ENCODE measurements at regions not wholly inside any gene's neighbourhood (a gene's known extent, or its start where the extent isn't known, plus 50 kb on each side); places are given as distances from the start of the nearest gene placed in this dataset.
"Not testable (repeated sequence)": the region's sequence is repeated elsewhere in the genome, so short reads cannot be mapped to it uniquely, and the experiment has no call there.

DNA sequence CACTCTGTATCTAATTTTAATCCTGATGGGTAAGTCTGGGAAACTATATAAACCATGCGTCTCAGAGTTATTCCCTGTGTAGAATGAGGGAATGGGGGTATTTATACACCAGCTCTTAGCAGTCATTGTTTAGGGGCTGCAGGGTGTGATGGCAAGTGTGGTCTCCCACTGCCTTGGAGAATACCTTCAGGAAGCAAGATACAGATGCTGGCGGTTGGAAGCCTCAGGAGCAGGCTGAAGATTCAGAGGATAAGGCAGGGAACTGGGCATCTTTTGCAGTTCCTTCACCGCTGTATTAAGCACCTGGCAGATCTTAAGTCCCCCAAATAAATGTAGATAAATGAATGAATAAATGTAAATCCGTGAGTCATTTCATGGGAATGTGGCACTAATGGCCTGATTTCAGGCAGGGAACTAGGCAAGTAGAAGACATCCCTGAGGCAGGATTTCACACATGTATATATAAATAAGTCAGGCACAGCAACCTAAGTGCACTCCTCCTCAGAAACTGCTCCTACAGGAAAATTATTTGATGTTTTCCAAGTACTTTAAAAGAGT is 209.2 kb upstream of the GADL1 start:
- Histone ChIP-seq H3K27me3 (ENCODE audit: control insufficient read depth in 5 of 5, insufficient read depth in 4 of 5, low read length in 5 of 5) (no peaks in the 10 kb centered on the region), H3K9ac (ENCODE audit: low read length in 5 of 5) (no peak overlapping the region), H3K4me3 (ENCODE audit: low read depth in 1 of 5, low read length in 5 of 5) (no peak overlapping the region), H3K27ac (ENCODE audit: low read depth, low read length) (no peak overlapping the region), H3K36me3 (ENCODE audit: control insufficient read depth in 5 of 5, insufficient read depth in 5 of 5, low read length in 5 of 5) (no peaks in the 10 kb centered on the region), H3K9me3 (ENCODE audit: control insufficient read depth in 5 of 5, low read length in 5 of 5) (peaks cover 0 to 1% (median 0%) of the 10 kb centered on the region in 5 donors), H3K4me1 (ENCODE audit: control insufficient read depth in 5 of 5, insufficient read depth in 5 of 5, low read length in 5 of 5) (peaks cover 0 to 4% (median 2%) of the 10 kb centered on the region in 5 donors)

DNA sequence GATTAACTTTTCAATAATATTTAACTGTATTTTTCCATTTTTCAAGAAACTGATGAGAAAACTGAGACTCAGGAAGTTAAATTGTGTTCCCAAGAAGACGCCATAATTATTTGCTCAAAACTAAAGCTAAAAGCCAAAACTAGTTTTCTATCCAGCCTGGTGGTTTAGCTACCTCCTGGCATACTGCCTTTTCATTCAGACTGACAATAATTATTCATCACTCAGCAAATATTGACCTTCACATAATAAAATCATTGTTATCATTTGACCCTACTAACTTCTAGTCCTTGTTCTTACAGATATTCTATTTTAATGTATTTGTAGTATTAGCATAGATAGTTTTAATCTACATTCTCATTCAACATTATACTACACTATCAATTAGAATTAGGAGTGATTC is 210.6 kb upstream of the GADL1 start:
- Histone ChIP-seq H3K4me3 (ENCODE audit: low read depth in 1 of 5, low read length in 5 of 5) (no peak overlapping the region), H3K27me3 (ENCODE audit: control insufficient read depth in 5 of 5, insufficient read depth in 4 of 5, low read length in 5 of 5) (no peaks in the 10 kb centered on the region), H3K9ac (ENCODE audit: low read length in 5 of 5) (no peak overlapping the region), H3K9me3 (ENCODE audit: control insufficient read depth in 5 of 5, low read length in 5 of 5) (peaks cover 0 to 2% (median 0%) of the 10 kb centered on the region in 5 donors), H3K4me1 (ENCODE audit: control insufficient read depth in 5 of 5, insufficient read depth in 5 of 5, low read length in 5 of 5) (peaks cover 0 to 4% (median 2%) of the 10 kb centered on the region in 5 donors), H3K36me3 (ENCODE audit: control insufficient read depth in 5 of 5, insufficient read depth in 5 of 5, low read length in 5 of 5) (no peaks in the 10 kb centered on the region), H3K27ac (ENCODE audit: low read depth, low read length) (no peak overlapping the region)

DNA sequence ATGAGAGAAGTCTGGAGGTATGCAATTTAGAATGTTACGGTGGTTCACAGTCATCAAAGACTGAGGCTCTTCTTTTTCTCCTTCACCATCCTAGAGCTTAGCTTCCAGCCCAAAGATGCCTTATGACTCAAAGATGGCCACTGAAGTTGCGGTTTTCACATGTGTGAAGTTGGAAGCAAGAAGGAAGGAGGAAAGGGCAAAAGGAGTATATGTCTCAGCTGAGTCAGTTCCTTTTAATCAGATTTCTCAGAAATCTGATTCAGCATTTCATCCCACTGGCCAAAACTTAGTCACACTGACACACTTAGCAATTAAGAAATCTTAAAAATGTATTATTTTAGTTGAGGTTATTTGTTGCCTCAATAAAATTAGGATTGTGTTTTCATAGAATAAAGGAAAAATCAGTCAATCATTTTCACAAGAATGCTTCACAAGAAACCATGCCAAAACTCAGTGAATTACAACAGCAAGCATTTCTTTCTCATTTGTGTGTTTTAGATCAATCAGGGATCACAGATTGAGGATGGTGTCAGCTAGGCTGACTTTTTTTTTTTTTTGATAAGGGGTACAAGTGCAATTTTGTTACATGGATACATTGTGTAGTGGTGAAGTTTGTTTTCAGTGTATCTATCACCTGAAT is 211.1 kb upstream of the GADL1 start:
- Histone ChIP-seq H3K27me3 (ENCODE audit: control insufficient read depth in 5 of 5, insufficient read depth in 4 of 5, low read length in 5 of 5) (no peaks in the 10 kb centered on the region), H3K9me3 (ENCODE audit: control insufficient read depth in 5 of 5, low read length in 5 of 5) (peaks cover 0 to 2% (median 0%) of the 10 kb centered on the region in 5 donors), H3K9ac (ENCODE audit: low read length in 5 of 5) (no peak overlapping the region), H3K27ac (ENCODE audit: low read depth, low read length) (no peak overlapping the region), H3K4me1 (ENCODE audit: control insufficient read depth in 5 of 5, insufficient read depth in 5 of 5, low read length in 5 of 5) (peaks cover 0 to 4% (median 2%) of the 10 kb centered on the region in 5 donors), H3K36me3 (ENCODE audit: control insufficient read depth in 5 of 5, insufficient read depth in 5 of 5, low read length in 5 of 5) (no peaks in the 10 kb centered on the region), H3K4me3 (ENCODE audit: low read depth in 1 of 5, low read length in 5 of 5) (no peak overlapping the region)

DNA sequence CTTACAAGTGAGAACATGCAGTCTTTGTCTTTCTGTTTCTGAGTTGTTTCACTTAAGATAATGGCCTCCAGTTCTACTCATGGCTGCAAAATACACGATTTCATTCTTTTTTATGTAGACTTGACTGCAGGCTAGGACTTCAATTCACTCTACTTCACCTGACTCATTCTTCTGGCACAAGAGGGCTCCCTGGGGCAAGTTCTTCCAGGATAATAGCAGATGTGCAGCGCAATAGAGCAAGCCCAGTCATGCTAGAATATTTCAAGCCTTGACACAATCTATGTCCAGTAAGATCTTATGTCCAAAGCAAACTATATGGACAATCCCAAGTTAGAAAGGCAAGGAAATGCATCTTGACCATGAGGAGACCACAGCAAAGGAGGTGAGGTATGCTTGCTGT is 211.7 kb upstream of the GADL1 start:
- Histone ChIP-seq H3K4me1 (ENCODE audit: control insufficient read depth in 5 of 5, insufficient read depth in 5 of 5, low read length in 5 of 5) (peaks cover 0 to 4% (median 2%) of the 10 kb centered on the region in 5 donors), H3K4me3 (ENCODE audit: low read depth in 1 of 5, low read length in 5 of 5) (no peak overlapping the region), H3K9ac (ENCODE audit: low read length in 5 of 5) (no peak overlapping the region), H3K9me3 (ENCODE audit: control insufficient read depth in 5 of 5, low read length in 5 of 5) (peaks cover 0 to 2% (median 0%) of the 10 kb centered on the region in 5 donors), H3K27me3 (ENCODE audit: control insufficient read depth in 5 of 5, insufficient read depth in 4 of 5, low read length in 5 of 5) (no peaks in the 10 kb centered on the region), H3K36me3 (ENCODE audit: control insufficient read depth in 5 of 5, insufficient read depth in 5 of 5, low read length in 5 of 5) (no peaks in the 10 kb centered on the region), H3K27ac (ENCODE audit: low read depth, low read length) (no peak overlapping the region)

DNA sequence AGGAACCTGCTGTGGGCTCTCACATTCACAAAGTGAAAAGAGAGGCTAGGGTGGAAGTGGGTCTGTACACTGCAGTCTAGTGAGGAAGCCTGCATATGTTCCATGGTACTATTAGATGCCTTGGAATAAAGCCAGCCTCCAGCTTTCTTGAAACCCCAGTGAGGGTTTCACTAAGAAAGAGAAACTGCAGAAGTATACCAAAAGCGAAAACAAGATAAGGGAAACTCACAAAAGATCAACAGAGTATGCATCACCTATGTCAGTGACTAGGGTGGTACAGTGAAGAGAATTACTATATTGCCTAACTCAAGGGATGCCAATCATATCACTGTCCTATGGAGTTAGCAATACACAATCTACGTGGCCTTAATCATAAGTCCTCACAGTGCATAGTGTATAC is 212.5 kb upstream of the GADL1 start:
- Histone ChIP-seq H3K9me3 (ENCODE audit: control insufficient read depth in 5 of 5, low read length in 5 of 5) (peaks cover 0 to 2% (median 0%) of the 10 kb centered on the region in 5 donors), H3K9ac (ENCODE audit: low read length in 5 of 5) (no peak overlapping the region), H3K36me3 (ENCODE audit: control insufficient read depth in 5 of 5, insufficient read depth in 5 of 5, low read length in 5 of 5) (no peaks in the 10 kb centered on the region), H3K27me3 (ENCODE audit: control insufficient read depth in 5 of 5, insufficient read depth in 4 of 5, low read length in 5 of 5) (no peaks in the 10 kb centered on the region), H3K4me1 (ENCODE audit: control insufficient read depth in 5 of 5, insufficient read depth in 5 of 5, low read length in 5 of 5) (peaks cover 0 to 4% (median 0%) of the 10 kb centered on the region in 5 donors), H3K4me3 (ENCODE audit: low read depth in 1 of 5, low read length in 5 of 5) (no peak overlapping the region), H3K27ac (ENCODE audit: low read depth, low read length) (no peak overlapping the region)

DNA sequence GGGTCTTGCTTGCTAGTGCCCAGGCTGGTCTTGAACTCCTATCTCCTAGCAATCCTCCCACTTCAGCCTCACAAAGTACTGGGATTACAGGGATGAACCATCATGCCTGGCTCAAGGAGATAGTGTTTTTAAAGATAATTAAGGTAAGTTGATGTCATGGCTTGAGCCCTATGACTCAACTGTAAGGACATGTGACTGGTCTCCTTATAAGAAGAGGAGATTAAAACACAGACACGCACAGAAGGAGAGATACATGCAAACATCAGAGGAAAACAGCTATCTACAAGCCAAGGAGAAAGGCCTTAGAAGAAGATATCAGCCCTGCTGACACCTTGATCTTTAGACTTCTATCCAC is 220.4 kb upstream of the GADL1 start:
- no peaks in the 10 kb centered on the region for H3K36me3 ChIP-seq (ENCODE audit: control insufficient read depth in 5 of 5, insufficient read depth in 5 of 5, low read length in 5 of 5)
- no peaks in the 10 kb centered on the region for H3K27me3 ChIP-seq (ENCODE audit: control insufficient read depth in 5 of 5, insufficient read depth in 4 of 5, low read length in 5 of 5)
- no peak overlapping the region for H3K27ac ChIP-seq (ENCODE audit: low read depth, low read length)
- no peak overlapping the region for H3K9ac ChIP-seq (ENCODE audit: low read length in 5 of 5)
- H3K4me3 ChIP-seq (ENCODE audit: low read depth in 1 of 5, low read length in 5 of 5) = no peak overlapping the region
- no peaks in the 10 kb centered on the region for H3K9me3 ChIP-seq (ENCODE audit: control insufficient read depth in 5 of 5, low read length in 5 of 5)
- no peaks in the 10 kb centered on the region for H3K4me1 ChIP-seq (ENCODE audit: control insufficient read depth in 5 of 5, insufficient read depth in 5 of 5, low read length in 5 of 5)

DNA sequence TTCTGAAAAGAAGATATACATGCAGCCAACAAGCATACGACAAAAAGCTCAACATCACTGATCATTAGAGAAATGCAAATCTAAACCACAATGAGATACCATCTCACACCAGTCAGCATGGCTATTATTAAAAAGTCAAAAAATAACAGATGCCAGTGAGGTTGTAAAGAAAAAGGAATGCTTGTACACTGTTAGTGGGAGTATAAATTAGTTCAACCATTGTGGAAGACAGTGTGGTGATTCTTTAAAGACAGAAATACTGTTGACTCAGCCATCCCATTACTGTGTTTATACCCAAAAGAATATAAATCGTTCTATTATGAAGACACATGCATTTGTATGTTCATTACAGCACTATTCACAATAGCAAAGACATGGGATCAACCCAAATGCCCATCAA is 221.1 kb upstream of the GADL1 start:
- H3K27me3 ChIP-seq (ENCODE audit: control insufficient read depth in 5 of 5, insufficient read depth in 4 of 5, low read length in 5 of 5); H3K9ac ChIP-seq (ENCODE audit: low read length in 5 of 5); H3K4me1 ChIP-seq (ENCODE audit: control insufficient read depth in 5 of 5, insufficient read depth in 5 of 5, low read length in 5 of 5); H3K9me3 ChIP-seq (ENCODE audit: control insufficient read depth in 5 of 5, low read length in 5 of 5); H3K4me3 ChIP-seq (ENCODE audit: low read depth in 1 of 5, low read length in 5 of 5); H3K36me3 ChIP-seq (ENCODE audit: control insufficient read depth in 5 of 5, insufficient read depth in 5 of 5, low read length in 5 of 5); H3K27ac ChIP-seq (ENCODE audit: low read depth, low read length): not testable (repeated sequence)

DNA sequence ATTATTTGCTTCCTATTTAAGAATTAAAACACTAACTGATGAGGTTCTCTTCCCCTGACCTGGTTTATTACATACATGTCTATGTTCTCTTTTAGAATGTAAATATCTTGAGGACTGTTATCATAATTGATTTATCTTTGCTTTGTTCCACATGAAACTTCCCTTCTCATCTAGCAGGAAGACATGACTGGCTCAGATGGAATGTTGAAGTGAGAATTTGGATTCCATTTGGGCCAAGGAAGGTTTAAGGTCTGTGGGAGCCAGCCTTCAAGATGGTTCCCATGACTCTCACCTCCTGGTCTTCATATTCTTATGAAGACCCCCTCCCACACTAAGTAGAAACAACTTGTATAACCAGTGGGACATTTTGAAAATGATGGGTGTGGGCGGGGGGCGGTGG is 222.2 kb upstream of the GADL1 start:
- H3K27ac ChIP-seq (ENCODE audit: low read depth, low read length) = no peak overlapping the region
- no peaks in the 10 kb centered on the region for H3K27me3 ChIP-seq (ENCODE audit: control insufficient read depth in 5 of 5, insufficient read depth in 4 of 5, low read length in 5 of 5)
- H3K36me3 ChIP-seq (ENCODE audit: control insufficient read depth in 5 of 5, insufficient read depth in 5 of 5, low read length in 5 of 5) = no peaks in the 10 kb centered on the region
- no peaks in the 10 kb centered on the region for H3K9me3 ChIP-seq (ENCODE audit: control insufficient read depth in 5 of 5, low read length in 5 of 5)
- H3K4me3 ChIP-seq (ENCODE audit: low read depth in 1 of 5, low read length in 5 of 5) = no peak overlapping the region
- no peaks in the 10 kb centered on the region for H3K4me1 ChIP-seq (ENCODE audit: control insufficient read depth in 5 of 5, insufficient read depth in 5 of 5, low read length in 5 of 5)
- H3K9ac ChIP-seq (ENCODE audit: low read length in 5 of 5) = no peak overlapping the region

DNA sequence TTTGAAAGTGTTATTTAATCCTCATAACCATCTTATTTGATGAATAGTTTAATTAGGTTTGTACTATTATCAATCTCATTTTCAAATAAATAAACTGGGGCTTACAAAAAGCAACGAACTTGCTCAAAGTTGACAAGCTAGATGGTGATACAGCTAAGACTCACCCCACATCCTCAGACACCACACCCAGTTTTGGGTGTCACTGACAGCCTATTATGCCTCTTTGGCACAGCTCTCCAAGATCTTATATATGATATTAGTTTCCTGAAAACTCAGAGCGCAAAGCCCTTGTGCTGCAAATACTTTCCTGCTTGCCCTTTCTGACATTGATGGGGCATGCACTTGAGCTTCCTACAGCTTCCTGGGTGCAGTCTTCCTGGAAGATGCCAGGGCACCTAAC is 223.4 kb upstream of the GADL1 start:
- no peaks in the 10 kb centered on the region for H3K4me1 ChIP-seq (ENCODE audit: control insufficient read depth in 5 of 5, insufficient read depth in 5 of 5, low read length in 5 of 5)
- H3K9me3 ChIP-seq (ENCODE audit: control insufficient read depth in 5 of 5, low read length in 5 of 5) = no peaks in the 10 kb centered on the region
- H3K36me3 ChIP-seq (ENCODE audit: control insufficient read depth in 5 of 5, insufficient read depth in 5 of 5, low read length in 5 of 5) = no peaks in the 10 kb centered on the region
- H3K4me3 ChIP-seq (ENCODE audit: low read depth in 1 of 5, low read length in 5 of 5) = no peak overlapping the region
- no peak overlapping the region for H3K27ac ChIP-seq (ENCODE audit: low read depth, low read length)
- no peaks in the 10 kb centered on the region for H3K27me3 ChIP-seq (ENCODE audit: control insufficient read depth in 5 of 5, insufficient read depth in 4 of 5, low read length in 5 of 5)
- no peak overlapping the region for H3K9ac ChIP-seq (ENCODE audit: low read length in 5 of 5)

DNA sequence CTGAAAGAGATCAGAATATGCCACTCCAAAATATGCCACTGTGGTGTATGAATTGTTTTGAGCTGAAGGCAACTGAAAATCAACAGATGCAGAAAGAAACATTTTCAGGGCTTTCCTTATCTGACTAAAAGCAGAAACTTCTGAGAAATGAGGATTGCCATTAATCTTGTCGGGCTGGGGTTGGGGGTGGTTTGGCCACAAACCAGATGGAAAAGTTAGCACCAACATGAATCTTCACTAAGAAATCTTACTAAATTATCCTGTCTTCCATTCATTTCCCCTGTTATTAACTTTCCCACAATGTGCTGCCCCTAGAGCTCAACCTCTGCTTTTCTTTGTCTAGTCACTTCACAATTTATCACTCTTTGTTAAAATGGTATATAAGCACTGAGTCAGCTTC is 229.9 kb upstream of the GADL1 start:
- Histone ChIP-seq H3K4me3 (ENCODE audit: low read depth in 1 of 5, low read length in 5 of 5) (no peak overlapping the region), H3K36me3 (ENCODE audit: control insufficient read depth in 5 of 5, insufficient read depth in 5 of 5, low read length in 5 of 5) (no peaks in the 10 kb centered on the region), H3K9ac (ENCODE audit: low read length in 5 of 5) (no peak overlapping the region), H3K9me3 (ENCODE audit: control insufficient read depth in 5 of 5, low read length in 5 of 5) (peaks cover 0 to 7% (median 0%) of the 10 kb centered on the region in 5 donors), H3K4me1 (ENCODE audit: control insufficient read depth in 5 of 5, insufficient read depth in 5 of 5, low read length in 5 of 5) (no peaks in the 10 kb centered on the region), H3K27me3 (ENCODE audit: control insufficient read depth in 5 of 5, insufficient read depth in 4 of 5, low read length in 5 of 5) (no peaks in the 10 kb centered on the region), H3K27ac (ENCODE audit: low read depth, low read length) (no peak overlapping the region)

Measured in subcutaneous abdominal adipose tissue (tissue), 5 donors.